K562 (cell line): ENCODE measurements at regions not wholly inside any gene's neighbourhood (a gene's known extent, or its start where the extent isn't known, plus 50 kb on each side); places are given as distances from the start of the nearest gene placed in this dataset.

ENCODE experiments used
- ARID4B ChIP-seq: sonication (generic); formaldehyde crosslinking; IDR thresholded peaks from 2 replicates; pipeline ENCODE4 v1.8.0; 2022; ENCODE audit warnings: mild to moderate bottlenecking, missing genetic modification reagents
- BCL6 ChIP-seq: fragments of 250-450 bp; sonication (Bioruptor Pico); IDR thresholded peaks from 2 replicates; pipeline ENCODE4 v1.4.0; 2020
- COPS2 ChIP-seq: fragments of 450-650 bp; conservative IDR thresholded peaks from 2 replicates; pipeline ENCODE4 v1.6.1; 2016; ENCODE audit warnings: mild to moderate bottlenecking, moderate library complexity
- EP300 ChIP-seq: IDR thresholded peaks from 2 replicates; pipeline ENCODE4 v1.6.1; 2012; ENCODE audit warnings: low read length, improper control_type of control experiment
- EZH2 ChIP-seq: IDR thresholded peaks from 2 replicates; pipeline ENCODE4 v1.6.1; 2012; ENCODE audit warnings: low read depth, mild to moderate bottlenecking, inconsistent platforms, low read length, borderline replicate concordance
- KAT7 ChIP-seq: sonication (generic); formaldehyde crosslinking; IDR thresholded peaks from 2 replicates; pipeline ENCODE4 v1.8.0; 2022; ENCODE audit warnings: missing genetic modification reagents, mild to moderate bottlenecking, borderline replicate concordance
- TEAD4 ChIP-seq, 2 experiments: sonication (generic) in 1 of 2; formaldehyde crosslinking in 1 of 2; IDR thresholded peaks; 2 replicates each; pipeline versions ENCODE4 v1.6.1 to v1.8.0; 2012 to 2022; ENCODE audit warnings: borderline replicate concordance in 1 of 2, inconsistent platforms in 1 of 2, low read length in 1 of 2, mild to moderate bottlenecking in 1 of 2, missing genetic modification reagents in 1 of 2
- YY1 ChIP-seq, 3 experiments: IDR thresholded peaks; 2 replicates each; pipeline ENCODE4 v1.6.1; 2011; ENCODE audit warnings: low read length in 2 of 3, mild to moderate bottlenecking in 2 of 3, moderate library complexity in 2 of 3, borderline replicate concordance in 1 of 3, control low read depth in 1 of 3, low read depth in 1 of 3; ENCODE audit not compliant: insufficient read depth in 3 of 3, insufficient replicate concordance in 2 of 3, control insufficient read depth in 1 of 3, insufficient read length in 1 of 3; ENCODE audit errors: extremely low read depth in 1 of 3
- ZNF232 ChIP-seq: sonication (generic); formaldehyde crosslinking; IDR thresholded peaks from 2 replicates; pipeline ENCODE4 v1.8.0; 2022; ENCODE audit warnings: mild to moderate bottlenecking, missing genetic modification reagents
- ZNF586 ChIP-seq: fragments of 450-650 bp; formaldehyde crosslinking; conservative IDR thresholded peaks from 2 replicates; pipeline ENCODE4 v1.4.0; 2020; ENCODE audit warnings: mild to moderate bottlenecking, moderate library complexity
- TF ChIP-seq, protein P1 (sequence below): sonication (generic); formaldehyde crosslinking; IDR thresholded peaks from 2 replicates; pipeline ENCODE4 v1.8.0; 2022; ENCODE audit warnings: mild to moderate bottlenecking, low read depth, missing genetic modification reagents
- TF ChIP-seq, protein P2 (sequence below), 3 experiments: IDR thresholded peaks in 2 of 3; conservative IDR thresholded peaks in 1 of 3; 2 replicates each; pipeline ENCODE4 v1.5.1; 2011 to 2012; ENCODE audit warnings: low read length in 3 of 3, mild to moderate bottlenecking in 3 of 3, control low read depth in 2 of 3, improper control_type of control experiment in 1 of 3, inconsistent platforms in 1 of 3, low read depth in 1 of 3, mixed read lengths in 1 of 3, moderate library complexity in 1 of 3; ENCODE audit not compliant: insufficient read depth in 2 of 3

- TF ChIP-seq, protein P1, sequence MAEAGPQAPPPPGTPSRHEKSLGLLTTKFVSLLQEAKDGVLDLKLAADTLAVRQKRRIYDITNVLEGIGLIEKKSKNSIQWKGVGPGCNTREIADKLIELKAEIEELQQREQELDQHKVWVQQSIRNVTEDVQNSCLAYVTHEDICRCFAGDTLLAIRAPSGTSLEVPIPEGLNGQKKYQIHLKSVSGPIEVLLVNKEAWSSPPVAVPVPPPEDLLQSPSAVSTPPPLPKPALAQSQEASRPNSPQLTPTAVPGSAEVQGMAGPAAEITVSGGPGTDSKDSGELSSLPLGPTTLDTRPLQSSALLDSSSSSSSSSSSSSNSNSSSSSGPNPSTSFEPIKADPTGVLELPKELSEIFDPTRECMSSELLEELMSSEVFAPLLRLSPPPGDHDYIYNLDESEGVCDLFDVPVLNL (CRISPR knock-in tag), result no peak
- TF ChIP-seq, protein P2, sequence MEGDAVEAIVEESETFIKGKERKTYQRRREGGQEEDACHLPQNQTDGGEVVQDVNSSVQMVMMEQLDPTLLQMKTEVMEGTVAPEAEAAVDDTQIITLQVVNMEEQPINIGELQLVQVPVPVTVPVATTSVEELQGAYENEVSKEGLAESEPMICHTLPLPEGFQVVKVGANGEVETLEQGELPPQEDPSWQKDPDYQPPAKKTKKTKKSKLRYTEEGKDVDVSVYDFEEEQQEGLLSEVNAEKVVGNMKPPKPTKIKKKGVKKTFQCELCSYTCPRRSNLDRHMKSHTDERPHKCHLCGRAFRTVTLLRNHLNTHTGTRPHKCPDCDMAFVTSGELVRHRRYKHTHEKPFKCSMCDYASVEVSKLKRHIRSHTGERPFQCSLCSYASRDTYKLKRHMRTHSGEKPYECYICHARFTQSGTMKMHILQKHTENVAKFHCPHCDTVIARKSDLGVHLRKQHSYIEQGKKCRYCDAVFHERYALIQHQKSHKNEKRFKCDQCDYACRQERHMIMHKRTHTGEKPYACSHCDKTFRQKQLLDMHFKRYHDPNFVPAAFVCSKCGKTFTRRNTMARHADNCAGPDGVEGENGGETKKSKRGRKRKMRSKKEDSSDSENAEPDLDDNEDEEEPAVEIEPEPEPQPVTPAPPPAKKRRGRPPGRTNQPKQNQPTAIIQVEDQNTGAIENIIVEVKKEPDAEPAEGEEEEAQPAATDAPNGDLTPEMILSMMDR (IDR thresholded peaks at IDR 0.05 in 2 of 3, conservative IDR thresholded peaks at IDR 0.05 in 1 of 3; ENCODE audit: insufficient read depth in 2 of 3, low read depth in 1 of 3, low read length in 3 of 3), result no peak
- TF ChIP-seq ZNF232 (no peak), KAT7 (CRISPR knock-in tag) (no peak), ARID4B (CRISPR knock-in tag) (no peak), EZH2 (no peak), EP300 (no peak), YY1 (IDR thresholded peaks at IDR 0.05; ENCODE audit: borderline replicate concordance in 1 of 3, control insufficient read depth in 1 of 3, extremely low read depth in 1 of 3, insufficient read depth in 3 of 3, insufficient read length in 1 of 3, insufficient replicate concordance in 2 of 3, low read depth in 1 of 3, low read length in 2 of 3) (no peak), COPS2 (no peak), BCL6 (CRISPR knock-in tag) (no peak), TEAD4 (IDR thresholded peaks at IDR 0.05; ENCODE audit: low read length) (no peak), TEAD4 (CRISPR knock-in tag; IDR thresholded peaks at IDR 0.05; ENCODE audit: borderline replicate concordance) (no peak), ZNF586 (CRISPR knock-in tag) (no peak)
These were observed 198.3 kb upstream of the MID1 start for GRCh38 chrX:10818651-10819050.
